Left ventricle myocardium inferior (tissue), 1 donor: ENCODE measurements at regions not wholly inside any gene's neighbourhood (a gene's known extent, or its start where the extent isn't known, plus 50 kb on each side); places are given as distances from the start of the nearest gene placed in this dataset.

Source experiments
- DNase-seq: peaks from one replicate; pipeline ENCODE4 v3.0.0-alpha.2; 2020
- H3K27ac ChIP-seq: fragments of 200-600 bp; replicated peaks from 2 replicates; pipeline ENCODE4 v1.8.0; 2021
- H3K27me3 ChIP-seq: fragments of 200-600 bp; 2 replicates; pipeline ENCODE4 v1.8.0; 2021; ENCODE audit warnings: low read depth
- H3K36me3 ChIP-seq: fragments of 200-600 bp; 2 replicates; pipeline ENCODE4 v1.8.0; 2021
- H3K4me1 ChIP-seq: fragments of 200-600 bp; 2 replicates; pipeline ENCODE4 v1.8.0; 2021
- H3K4me3 ChIP-seq: fragments of 200-600 bp; 2 replicates; pipeline ENCODE4 v1.8.0; 2021; ENCODE audit warnings: mild to moderate bottlenecking, moderate library complexity
- H3K9me3 ChIP-seq: fragments of 200-600 bp; replicated peaks from 2 replicates; pipeline ENCODE4 v1.8.0; 2021
- intact Hi-C: fragments of 100-400 bp; cut with micrococcal nuclease; formaldehyde crosslinking; loops from one replicate; pipeline ENCODE4 v1.11.0; 2022
- TF ChIP-seq, protein P1 (sequence below): fragments of 200-600 bp; IDR thresholded peaks from 2 replicates; pipeline ENCODE4 v1.8.0; 2021; ENCODE audit warnings: antibody characterized with exemption, mild to moderate bottlenecking, borderline replicate concordance
- donor health status: DM: no; HTN: yes; CAD: no; lungs with severe emphysema.

DNA sequence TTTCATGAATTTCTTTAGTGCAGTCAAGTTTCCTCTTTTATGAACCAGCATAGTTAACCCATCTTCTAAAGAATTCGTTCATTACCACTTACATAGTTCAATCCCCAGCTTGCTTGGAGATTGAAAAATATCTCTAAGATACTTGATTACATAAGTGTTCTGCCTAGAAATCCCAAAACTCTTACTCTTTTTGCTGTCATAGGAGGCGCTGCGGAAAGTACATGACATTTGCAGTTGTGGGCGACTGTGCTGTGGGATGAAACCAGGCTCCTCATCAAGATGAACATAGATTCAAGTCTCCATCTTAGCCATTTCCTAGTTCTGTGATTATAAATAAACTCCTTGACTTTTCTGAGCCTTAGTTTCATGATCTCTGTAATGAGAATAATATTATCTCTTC lies 107.1 kb upstream of the SORBS2 start:
- no peak for DNase-seq
- intact Hi-C loops, result no loop called here
- TF ChIP-seq, protein P1, sequence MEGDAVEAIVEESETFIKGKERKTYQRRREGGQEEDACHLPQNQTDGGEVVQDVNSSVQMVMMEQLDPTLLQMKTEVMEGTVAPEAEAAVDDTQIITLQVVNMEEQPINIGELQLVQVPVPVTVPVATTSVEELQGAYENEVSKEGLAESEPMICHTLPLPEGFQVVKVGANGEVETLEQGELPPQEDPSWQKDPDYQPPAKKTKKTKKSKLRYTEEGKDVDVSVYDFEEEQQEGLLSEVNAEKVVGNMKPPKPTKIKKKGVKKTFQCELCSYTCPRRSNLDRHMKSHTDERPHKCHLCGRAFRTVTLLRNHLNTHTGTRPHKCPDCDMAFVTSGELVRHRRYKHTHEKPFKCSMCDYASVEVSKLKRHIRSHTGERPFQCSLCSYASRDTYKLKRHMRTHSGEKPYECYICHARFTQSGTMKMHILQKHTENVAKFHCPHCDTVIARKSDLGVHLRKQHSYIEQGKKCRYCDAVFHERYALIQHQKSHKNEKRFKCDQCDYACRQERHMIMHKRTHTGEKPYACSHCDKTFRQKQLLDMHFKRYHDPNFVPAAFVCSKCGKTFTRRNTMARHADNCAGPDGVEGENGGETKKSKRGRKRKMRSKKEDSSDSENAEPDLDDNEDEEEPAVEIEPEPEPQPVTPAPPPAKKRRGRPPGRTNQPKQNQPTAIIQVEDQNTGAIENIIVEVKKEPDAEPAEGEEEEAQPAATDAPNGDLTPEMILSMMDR, result no peak
- no peak overlapping the region for H3K4me3 ChIP-seq
- no peaks in the 10 kb centered on the region for H3K36me3 ChIP-seq
- peaks cover 14% of the 10 kb centered on the region for H3K4me1 ChIP-seq
- no peaks in the 10 kb centered on the region for H3K9me3 ChIP-seq
- H3K27ac ChIP-seq, result no peak overlapping the region
- H3K27me3 ChIP-seq, result no peaks in the 10 kb centered on the region

DNA sequence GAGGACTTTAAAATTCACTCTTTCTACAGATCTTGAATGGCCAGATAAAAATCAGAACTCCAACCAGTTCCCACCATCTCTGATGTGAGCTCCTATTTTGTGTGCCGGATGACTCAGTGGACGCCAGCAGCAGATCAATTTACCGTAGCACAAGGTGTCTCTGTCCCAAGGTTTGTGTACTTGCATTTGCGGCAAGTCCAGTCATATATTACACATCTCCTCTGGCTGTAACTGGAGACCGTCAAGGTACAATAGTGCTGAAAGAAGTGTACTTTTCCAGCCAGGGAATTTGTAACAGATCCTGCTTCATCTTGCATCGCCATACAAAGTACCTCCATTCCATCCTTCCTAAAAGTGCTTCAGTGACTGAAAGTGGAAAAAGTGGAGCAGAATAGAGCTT lies 108.2 kb upstream of the SORBS2 start:
- TF ChIP-seq, protein P1, result no peak
- no peaks in the 10 kb centered on the region for H3K36me3 ChIP-seq
- H3K9me3 ChIP-seq, result no peaks in the 10 kb centered on the region
- no peak overlapping the region for H3K4me3 ChIP-seq
- intact Hi-C loops, result no loop called here
- DNase-seq, result no peak
- H3K27ac ChIP-seq, result no peak overlapping the region
- H3K4me1 ChIP-seq, result peaks cover 14% of the 10 kb centered on the region
- H3K27me3 ChIP-seq, result no peaks in the 10 kb centered on the region

DNA sequence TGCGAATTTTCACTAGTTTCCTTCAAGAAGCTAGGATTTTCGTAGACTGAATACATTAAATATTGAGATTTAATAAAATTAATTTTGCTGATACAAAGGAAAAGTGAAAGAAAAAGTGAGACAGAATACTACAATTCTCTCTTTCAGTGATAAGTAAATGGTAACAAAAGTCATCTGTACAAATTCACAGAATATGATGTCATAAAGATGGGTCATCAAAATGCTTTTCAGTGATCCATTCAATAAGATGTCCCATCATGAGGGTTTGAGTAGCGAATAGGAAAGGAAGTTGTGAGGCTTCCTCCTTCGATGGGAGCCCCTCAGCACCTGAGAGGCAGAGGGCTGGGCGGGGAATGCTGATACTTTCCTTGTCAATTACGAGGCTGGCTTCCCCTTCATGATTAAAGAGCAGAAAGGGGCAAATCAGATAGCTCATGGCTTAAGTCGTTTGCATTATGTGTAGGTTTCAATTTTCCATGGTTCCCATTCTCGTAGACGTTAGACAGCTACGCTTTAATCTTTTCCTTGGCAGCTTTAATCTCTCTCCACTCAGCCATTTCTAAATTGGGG lies 108.8 kb upstream of the SORBS2 start:
- H3K4me3 ChIP-seq, result peak overlapping the region; percentile 48
- intact Hi-C loops, result no loop called here

DNA sequence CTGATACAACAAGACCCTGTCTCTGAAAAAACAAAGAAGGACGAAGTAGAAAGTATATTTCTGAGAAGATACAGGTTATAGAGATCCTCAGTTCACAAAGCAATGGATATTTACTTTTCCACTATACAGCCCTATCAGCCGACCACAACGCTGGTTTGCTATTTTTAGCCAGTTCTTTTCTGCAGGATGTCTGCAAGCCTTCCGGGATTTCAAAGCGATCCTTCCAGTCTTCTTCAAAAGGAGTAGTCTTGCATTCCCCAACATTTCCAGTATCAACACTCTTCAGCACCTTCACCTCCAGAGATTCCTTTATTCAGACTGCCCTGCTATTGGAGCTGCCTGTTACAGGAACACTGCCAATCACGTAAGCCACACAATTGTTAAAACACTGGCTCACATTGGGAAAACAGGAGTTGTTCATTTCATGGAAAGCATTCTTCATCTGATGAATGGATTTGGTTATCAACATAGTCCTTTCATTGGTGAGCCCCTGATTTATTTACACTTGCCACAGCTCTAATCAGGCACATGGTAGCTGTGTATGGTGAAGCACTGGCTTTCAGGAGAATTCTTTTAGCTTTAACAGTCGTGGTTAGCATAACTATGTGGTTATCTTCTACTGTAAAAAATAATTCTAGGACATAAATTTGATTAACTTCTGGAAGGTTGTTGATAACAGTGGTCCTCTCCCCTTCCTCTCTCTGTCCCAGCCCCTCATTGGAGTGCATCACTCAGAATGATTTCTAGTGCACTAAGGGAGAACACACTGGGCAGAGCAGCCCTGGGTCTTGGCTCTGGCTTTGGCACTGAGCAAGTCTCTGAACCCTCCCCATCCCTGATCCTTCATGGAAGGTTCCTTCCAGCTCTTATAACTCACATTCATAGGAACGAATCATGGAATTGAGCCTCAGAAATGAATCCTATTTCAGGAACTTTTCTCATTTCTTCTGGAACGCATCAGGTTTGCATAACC lies 109.9 kb upstream of the SORBS2 start:
- H3K36me3 ChIP-seq, result no peaks in the 10 kb centered on the region
- H3K4me3 ChIP-seq, result peak overlapping the region; percentile 48
- DNase-seq, result no peak
- intact Hi-C loops, result no loop called here
- H3K27ac ChIP-seq, result peak overlapping the region; percentile 43
- H3K4me1 ChIP-seq, result peaks cover 14% of the 10 kb centered on the region
- no peaks in the 10 kb centered on the region for H3K9me3 ChIP-seq
- TF ChIP-seq, protein P1, result no peak
- H3K27me3 ChIP-seq, result no peaks in the 10 kb centered on the region

More for the DNA sequence above, 108.8 kb upstream of the SORBS2 start:
- no peaks in the 10 kb centered on the region for H3K27me3 ChIP-seq
- no peaks in the 10 kb centered on the region for H3K36me3 ChIP-seq
- DNase-seq, result no peak
- no peaks in the 10 kb centered on the region for H3K9me3 ChIP-seq
- H3K4me1 ChIP-seq, result peaks cover 14% of the 10 kb centered on the region
- TF ChIP-seq, protein P1, result no peak
- no peak overlapping the region for H3K27ac ChIP-seq

DNA sequence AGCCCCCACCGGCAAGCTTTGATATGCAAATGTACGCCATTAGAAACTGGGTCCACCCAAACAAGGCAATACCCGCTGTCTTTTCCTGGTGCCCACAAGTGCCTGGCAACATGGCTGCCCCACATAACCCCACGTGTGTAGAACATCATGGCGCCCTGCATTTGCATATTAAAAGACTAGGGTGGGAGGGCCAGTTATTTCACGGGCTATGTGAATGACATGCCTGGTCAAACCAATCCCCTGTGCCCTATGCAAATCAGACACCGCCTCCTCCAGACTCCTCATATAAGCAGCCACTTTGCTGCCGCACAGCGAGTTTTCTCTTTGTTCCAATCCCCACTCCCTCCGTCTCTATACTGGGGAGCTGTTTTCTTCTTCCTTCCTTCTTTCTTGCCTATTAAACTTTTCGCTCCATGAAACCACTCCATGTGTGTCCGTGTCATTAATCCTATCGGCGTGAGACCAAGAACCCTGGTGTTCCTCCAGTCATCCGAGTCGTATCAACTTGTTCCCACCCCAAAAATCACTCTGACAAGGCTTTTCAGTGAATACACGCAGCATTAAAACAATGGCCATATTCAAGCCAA lies 112.6 kb upstream of the SORBS2 start:
- Histone ChIP-seq H3K36me3 (no peaks in the 10 kb centered on the region), H3K27me3 (no peaks in the 10 kb centered on the region), H3K4me3 (no peak overlapping the region), H3K4me1 (peaks cover 14% of the 10 kb centered on the region), H3K27ac (no peak overlapping the region), H3K9me3 (no peaks in the 10 kb centered on the region)
- TF ChIP-seq, protein P1, result no peak
- intact Hi-C loops, result no loop called here
- DNase-seq, result no peak
